Panc1 (cell line): ENCODE measurements at regions not wholly inside any gene's neighbourhood (a gene's known extent, or its start where the extent isn't known, plus 50 kb on each side); places are given as distances from the start of the nearest gene placed in this dataset.
A peak's percentile ranks its signal among the peaks of the same experiment; 100 is the strongest.

Experiments used
- ATAC-seq: fragments of 200-7000 bp; cut with Tn5 transposase; 2 replicates; pipeline ENCODE4 v1.9.1; 2020; ENCODE audit warnings: mild to moderate bottlenecking, moderate library complexity
- BruUV-seq: library from RNA; stranded (reverse); fragments of 400-500 nt; replicated peaks from 2 replicates; lab custom pipeline; 2021; lab: Mats Ljungman, UMichigan
- CTCF ChIA-PET: fragments of 300-600 bp; sonication (Branson Sonifier 250); formaldehyde crosslinking; loops from one replicate; lab custom pipeline; 2022; ENCODE audit warnings: antibody characterized with exemption; lab: Charles Lee
- POLR2A ChIA-PET: fragments of 300-600 bp; sonication (Branson Sonifier 250); formaldehyde crosslinking; loops from one replicate; lab custom pipeline; 2022; ENCODE audit warnings: antibody characterized with exemption; lab: Charles Lee
- DNase-seq: peaks from one replicate; pipeline ENCODE4 v3.0.0-alpha.2; 2010; ENCODE audit warnings: low read depth, low spot score
- H3K27ac ChIP-seq: 2 replicates; pipeline ENCODE4 v1.5.1; 2011; ENCODE audit warnings: mild to moderate bottlenecking, low read length, inconsistent platforms
- H3K27me3 ChIP-seq: fragments of 200-500 bp; sonication (Bioruptor generic); 2 replicates; pipeline ENCODE4 v1.6.0; 2014; ENCODE audit warnings: low read length, inconsistent platforms; ENCODE audit not compliant: control insufficient read depth, insufficient read depth
- H3K36me3 ChIP-seq: fragments of 200-500 bp; sonication (Bioruptor generic); 2 replicates; pipeline ENCODE4 v1.5.1; 2014; ENCODE audit warnings: inconsistent platforms, mild to moderate bottlenecking, low read length, moderate library complexity; ENCODE audit not compliant: control insufficient read depth, insufficient read depth
- H3K4me1 ChIP-seq: 2 replicates; pipeline ENCODE4 v1.5.1; 2011; ENCODE audit warnings: inconsistent platforms, mild to moderate bottlenecking, low read length, moderate library complexity; ENCODE audit not compliant: control insufficient read depth, insufficient read depth
- H3K4me3 ChIP-seq, 2 experiments: 2 replicates each; pipeline ENCODE4 v1.5.1; 2011 to 2012; ENCODE audit warnings: low read depth in 2 of 2, low read length in 2 of 2, mild to moderate bottlenecking in 2 of 2, inconsistent platforms in 1 of 2, moderate library complexity in 1 of 2
- H3K9me3 ChIP-seq: fragments of 200-500 bp; sonication (Bioruptor generic); 2 replicates; pipeline ENCODE4 v1.5.1; 2014; ENCODE audit warnings: low read depth, mild to moderate bottlenecking, inconsistent platforms, low read length, moderate library complexity; ENCODE audit not compliant: control insufficient read depth, insufficient read depth
- POLR2AphosphoS5 ChIP-seq: IDR thresholded peaks from 2 replicates; pipeline ENCODE4 v1.6.1; 2012; ENCODE audit warnings: mild to moderate bottlenecking, low read depth, low read length, moderate library complexity
- REST ChIP-seq, 2 experiments: IDR thresholded peaks; 2 replicates each; pipeline ENCODE4 v1.6.1; 2011 to 2012; ENCODE audit warnings: low read depth in 2 of 2, control low read depth in 1 of 2, low read length in 1 of 2, mild to moderate bottlenecking in 1 of 2, moderate library complexity in 1 of 2; ENCODE audit not compliant: insufficient read depth in 1 of 2
- SIN3A ChIP-seq: IDR thresholded peaks from 2 replicates; pipeline ENCODE4 v1.6.1; 2012; ENCODE audit warnings: low read depth, mild to moderate bottlenecking, low read length, moderate library complexity, borderline replicate concordance; ENCODE audit not compliant: insufficient read depth
- TCF7L2 ChIP-seq: IDR thresholded peaks from 2 replicates; pipeline ENCODE4 v1.6.1; 2011; ENCODE audit warnings: mild to moderate bottlenecking, low read depth, low read length, inconsistent platforms
- in situ Hi-C: cut with HindIII; loops from 2 replicates; pipeline ENCODE4 v1.10.0; 2016; ENCODE audit warnings: low sequenced_read_pairs, low pct_unique_long_range_greater_than_20kb
- intact Hi-C: fragments of 100-400 bp; cut with micrococcal nuclease; formaldehyde crosslinking; loops from one replicate; pipeline ENCODE4 v1.10.0; 2022; ENCODE audit not compliant: unreplicated experiment
- TF ChIP-seq, protein P1 (sequence below): fragments of 450-650 bp; IDR thresholded peaks from 2 replicates; pipeline ENCODE4 v1.5.1; 2017; ENCODE audit warnings: mild to moderate bottlenecking

- ChIA-PET POLR2A (no interaction called here), CTCF (interaction anchor here (0.6 kb wide), 1 partner anchor 193 kb away, joined by 3 read pairs; no protein-coding TSS in a partner anchor)
- TF ChIP-seq POLR2AphosphoS5 (no peak), REST (IDR thresholded peaks at IDR 0.05; ENCODE audit: insufficient read depth in 1 of 2, low read depth in 2 of 2, low read length in 1 of 2) (no peak), TCF7L2 (no peak), SIN3A (no peak)
- TF ChIP-seq, protein P1, sequence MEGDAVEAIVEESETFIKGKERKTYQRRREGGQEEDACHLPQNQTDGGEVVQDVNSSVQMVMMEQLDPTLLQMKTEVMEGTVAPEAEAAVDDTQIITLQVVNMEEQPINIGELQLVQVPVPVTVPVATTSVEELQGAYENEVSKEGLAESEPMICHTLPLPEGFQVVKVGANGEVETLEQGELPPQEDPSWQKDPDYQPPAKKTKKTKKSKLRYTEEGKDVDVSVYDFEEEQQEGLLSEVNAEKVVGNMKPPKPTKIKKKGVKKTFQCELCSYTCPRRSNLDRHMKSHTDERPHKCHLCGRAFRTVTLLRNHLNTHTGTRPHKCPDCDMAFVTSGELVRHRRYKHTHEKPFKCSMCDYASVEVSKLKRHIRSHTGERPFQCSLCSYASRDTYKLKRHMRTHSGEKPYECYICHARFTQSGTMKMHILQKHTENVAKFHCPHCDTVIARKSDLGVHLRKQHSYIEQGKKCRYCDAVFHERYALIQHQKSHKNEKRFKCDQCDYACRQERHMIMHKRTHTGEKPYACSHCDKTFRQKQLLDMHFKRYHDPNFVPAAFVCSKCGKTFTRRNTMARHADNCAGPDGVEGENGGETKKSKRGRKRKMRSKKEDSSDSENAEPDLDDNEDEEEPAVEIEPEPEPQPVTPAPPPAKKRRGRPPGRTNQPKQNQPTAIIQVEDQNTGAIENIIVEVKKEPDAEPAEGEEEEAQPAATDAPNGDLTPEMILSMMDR: no peak
- H3K27ac ChIP-seq: peak overlapping the region; percentile 90; the same call in 1 of the 2 replicates
- H3K36me3 ChIP-seq: no peaks in the 10 kb centered on the region
- DNase-seq (no peak), ATAC-seq (no peak)
- intact Hi-C loops (no loop called here), in situ Hi-C loops (no loop called here)
- H3K4me1 ChIP-seq: peaks cover 18% of the 10 kb centered on the region
- no TSS peak for BruUV-seq
- peaks cover 20% of the 10 kb centered on the region; the same call in 1 of the 2 replicates for H3K9me3 ChIP-seq
- H3K27me3 ChIP-seq: no peaks in the 10 kb centered on the region
- no peak overlapping the region for H3K4me3 ChIP-seq
Measured at GRCh38 chr2:234199996-234200395, 149.5 kb downstream of the SPP2 start.

- H3K4me3 ChIP-seq: no peak overlapping the region
- ChIA-PET POLR2A (no interaction called here), CTCF (no interaction called here)
- H3K9me3 ChIP-seq: peaks cover 11% of the 10 kb centered on the region; the same call in 1 of the 2 replicates
- peak overlapping the region; percentile 69 for H3K27ac ChIP-seq
- in situ Hi-C loops (no loop called here), intact Hi-C loops (no loop called here)
- TF ChIP-seq SIN3A (no peak), POLR2AphosphoS5 (no peak), TCF7L2 (no peak), REST (IDR thresholded peaks at IDR 0.05; ENCODE audit: insufficient read depth in 1 of 2, low read depth in 2 of 2, low read length in 1 of 2) (no peak)
- TF ChIP-seq, protein P1: no peak
- H3K36me3 ChIP-seq: no peaks in the 10 kb centered on the region
- DNase-seq (no peak), ATAC-seq (no peak)
- H3K27me3 ChIP-seq: no peaks in the 10 kb centered on the region
- BruUV-seq: no TSS peak
- peaks cover 17% of the 10 kb centered on the region for H3K4me1 ChIP-seq
Measured at GRCh38 chr2:234198976-234199375, 148.5 kb downstream of the SPP2 start.
